Right atrium auricular region (tissue), 2 donors: ENCODE measurements at regions not wholly inside any gene's neighbourhood (a gene's known extent, or its start where the extent isn't known, plus 50 kb on each side); places are given as distances from the start of the nearest gene placed in this dataset.

Experiments used
- DNase-seq: peaks from one replicate; pipeline ENCODE4 v3.0.0-alpha.2; 2019; ENCODE audit warnings: low spot score
- H3K27ac ChIP-seq, 2 donors: fragments of 200-600 bp; sonication (generic); 1 replicate in 1 of 2; 2 replicates in 1 of 2; pipeline ENCODE4 v1.5.1; 2016 to 2019
- H3K27me3 ChIP-seq, 2 donors: fragments of 200-600 bp; sonication (generic); one replicate each; pipeline versions ENCODE4 v1.5.1 to v1.6.0; 2017 to 2019
- H3K36me3 ChIP-seq: fragments of 200-600 bp; sonication (generic); one replicate; pipeline ENCODE4 v1.5.1; 2016
- H3K4me1 ChIP-seq, 2 donors: fragments of 200-600 bp; sonication (generic); one replicate each; pipeline versions ENCODE4 v1.5.1 to v1.6.0; 2017 to 2019
- H3K4me3 ChIP-seq, 2 donors: fragments of 200-600 bp; sonication (generic); 1 replicate in 1 of 2; 2 replicates in 1 of 2; pipeline ENCODE4 v1.5.1; 2017 to 2019; ENCODE audit warnings: mild to moderate bottlenecking in 1 of 2, moderate library complexity in 1 of 2
- H3K9me3 ChIP-seq, 2 donors: fragments of 200-600 bp; sonication (generic); one replicate each; pipeline ENCODE4 v1.5.1; 2019
- TF ChIP-seq, protein P1 (sequence below), 2 donors: fragments of 200-600 bp; sonication (generic); IDR thresholded peaks; one replicate each; pipeline ENCODE4 v1.5.1; 2019; ENCODE audit warnings: antibody characterized with exemption in 2 of 2

GRCh38 chr9:28439688-28440087 is 866.4 kb upstream of the C9orf72 start:
- H3K4me3 ChIP-seq = no peak overlapping the region
- H3K4me1 ChIP-seq = no peaks in the 10 kb centered on the region
- TF ChIP-seq, protein P1, sequence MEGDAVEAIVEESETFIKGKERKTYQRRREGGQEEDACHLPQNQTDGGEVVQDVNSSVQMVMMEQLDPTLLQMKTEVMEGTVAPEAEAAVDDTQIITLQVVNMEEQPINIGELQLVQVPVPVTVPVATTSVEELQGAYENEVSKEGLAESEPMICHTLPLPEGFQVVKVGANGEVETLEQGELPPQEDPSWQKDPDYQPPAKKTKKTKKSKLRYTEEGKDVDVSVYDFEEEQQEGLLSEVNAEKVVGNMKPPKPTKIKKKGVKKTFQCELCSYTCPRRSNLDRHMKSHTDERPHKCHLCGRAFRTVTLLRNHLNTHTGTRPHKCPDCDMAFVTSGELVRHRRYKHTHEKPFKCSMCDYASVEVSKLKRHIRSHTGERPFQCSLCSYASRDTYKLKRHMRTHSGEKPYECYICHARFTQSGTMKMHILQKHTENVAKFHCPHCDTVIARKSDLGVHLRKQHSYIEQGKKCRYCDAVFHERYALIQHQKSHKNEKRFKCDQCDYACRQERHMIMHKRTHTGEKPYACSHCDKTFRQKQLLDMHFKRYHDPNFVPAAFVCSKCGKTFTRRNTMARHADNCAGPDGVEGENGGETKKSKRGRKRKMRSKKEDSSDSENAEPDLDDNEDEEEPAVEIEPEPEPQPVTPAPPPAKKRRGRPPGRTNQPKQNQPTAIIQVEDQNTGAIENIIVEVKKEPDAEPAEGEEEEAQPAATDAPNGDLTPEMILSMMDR (IDR thresholded peaks at IDR 0.05) = no peak
- no peak for DNase-seq
- no peaks in the 10 kb centered on the region for H3K27me3 ChIP-seq
- no peak overlapping the region for H3K27ac ChIP-seq
- H3K9me3 ChIP-seq = peaks cover 0 to 10% of the 10 kb centered on the region in 2 donors
- H3K36me3 ChIP-seq = no peaks in the 10 kb centered on the region

DNA sequence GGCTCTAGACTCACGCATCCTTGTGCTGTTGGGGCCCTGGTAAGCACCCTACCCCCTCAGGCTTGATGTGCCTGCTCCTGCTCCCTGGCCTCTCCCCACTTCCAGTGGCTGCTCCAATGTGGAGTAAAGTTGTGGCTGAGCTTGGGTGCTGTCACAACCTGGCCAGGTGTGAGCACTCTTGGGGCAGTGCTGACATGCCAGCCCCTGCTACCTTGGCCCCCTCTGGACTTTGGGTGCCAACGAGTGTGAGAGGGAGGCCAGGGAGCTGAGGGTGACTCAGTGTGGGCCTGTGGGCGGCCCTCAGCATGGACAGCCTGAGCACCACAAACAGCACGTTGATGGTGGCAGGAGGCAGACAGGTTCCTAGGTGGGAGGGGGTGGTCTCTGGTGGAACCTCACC is 870.2 kb upstream of the C9orf72 start:
- no peaks in the 10 kb centered on the region for H3K27me3 ChIP-seq
- H3K9me3 ChIP-seq = peaks cover 0 to 10% of the 10 kb centered on the region in 2 donors
- no peaks in the 10 kb centered on the region for H3K4me1 ChIP-seq
- TF ChIP-seq, protein P1 (IDR thresholded peaks at IDR 0.05) = no peak
- no peak overlapping the region for H3K27ac ChIP-seq
- no peaks in the 10 kb centered on the region for H3K36me3 ChIP-seq
- H3K4me3 ChIP-seq = no peak overlapping the region
- no peak for DNase-seq

- no peak for DNase-seq
- Histone ChIP-seq H3K27me3 (no peaks in the 10 kb centered on the region), H3K27ac (no peak overlapping the region), H3K36me3 (no peaks in the 10 kb centered on the region), H3K4me3 (no peak overlapping the region), H3K4me1 (no peaks in the 10 kb centered on the region), H3K9me3 (peaks cover 0 to 10% of the 10 kb centered on the region in 2 donors)
- TF ChIP-seq, protein P1 (IDR thresholded peaks at IDR 0.05) = no peak
These were observed 871.4 kb upstream of the C9orf72 start for GRCh38 chr9:28444637-28445036.

- no peaks in the 10 kb centered on the region for H3K4me1 ChIP-seq
- peaks cover 0 to 10% of the 10 kb centered on the region in 2 donors for H3K9me3 ChIP-seq
- H3K36me3 ChIP-seq = no peaks in the 10 kb centered on the region
- no peaks in the 10 kb centered on the region for H3K27me3 ChIP-seq
- TF ChIP-seq, protein P1 (IDR thresholded peaks at IDR 0.05) = no peak
- H3K27ac ChIP-seq = no peak overlapping the region
- no peak for DNase-seq
- no peak overlapping the region for H3K4me3 ChIP-seq
These were observed 871.9 kb upstream of the C9orf72 start for GRCh38 chr9:28445211-28445610.

DNA sequence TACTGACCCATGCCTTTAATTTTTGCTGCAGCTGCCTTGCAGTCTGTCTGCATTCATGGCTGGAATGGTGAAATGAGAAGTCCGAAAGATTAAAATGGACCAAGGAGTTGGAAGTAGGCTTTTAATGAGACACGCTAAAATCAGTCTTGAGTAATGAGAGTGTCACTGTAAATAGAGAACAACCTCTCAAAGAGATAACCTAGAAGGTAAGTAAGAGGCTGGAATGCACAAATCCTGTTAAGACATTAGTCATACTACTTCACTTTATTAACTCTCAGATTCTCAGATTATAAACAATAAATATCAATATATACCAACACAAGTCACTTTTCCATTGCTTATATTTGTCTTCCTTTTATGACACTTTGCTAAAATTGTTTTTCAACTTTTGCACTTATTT is 880.6 kb upstream of the C9orf72 start:
- DNase-seq = no peak
- no peaks in the 10 kb centered on the region for H3K4me1 ChIP-seq
- no peaks in the 10 kb centered on the region for H3K27me3 ChIP-seq
- TF ChIP-seq, protein P1 (IDR thresholded peaks at IDR 0.05) = no peak
- no peak overlapping the region for H3K27ac ChIP-seq
- H3K36me3 ChIP-seq = no peaks in the 10 kb centered on the region
- no peaks in the 10 kb centered on the region for H3K9me3 ChIP-seq
- no peak overlapping the region for H3K4me3 ChIP-seq

- no peak for DNase-seq
- Histone ChIP-seq H3K4me1 (no peaks in the 10 kb centered on the region), H3K4me3 (no peak overlapping the region), H3K27me3 (no peaks in the 10 kb centered on the region), H3K36me3 (no peaks in the 10 kb centered on the region), H3K27ac (no peak overlapping the region), H3K9me3 (no peaks in the 10 kb centered on the region)
- TF ChIP-seq, protein P1 (IDR thresholded peaks at IDR 0.05) = no peak
These were observed 883.6 kb upstream of the C9orf72 start for GRCh38 chr9:28456861-28457260.
